Stimulated activated CD8-positive, alpha-beta memory T cell treated with anti-CD3 and anti-CD28 coated beads, Interleukin-15, amount 100 ng/mL, for 48 hours (primary cell): ENCODE measurements at regions not wholly inside any gene's neighbourhood (a gene's known extent, or its start where the extent isn't known, plus 50 kb on each side); places are given as distances from the start of the nearest gene placed in this dataset.

Experiments used
- DNase-seq, 2 donors: peaks; one replicate each; pipeline ENCODE4 v3.0.0-alpha.2; 2020; ENCODE audit warnings: low read depth in 2 of 2

GRCh38 chr2:5479265-5479928 is 212.8 kb upstream of the SOX11 start:
- DNase-seq: no peak

- no peak for DNase-seq
These were observed 209.3 kb upstream of the SOX11 start for GRCh38 chr2:5482929-5483331.

GRCh38 chr2:5484868-5485267 is 207.3 kb upstream of the SOX11 start:
- DNase-seq: no peak

- no peak for DNase-seq
These were observed 200.7 kb upstream of the SOX11 start for GRCh38 chr2:5491523-5491922.

- DNase-seq: no peak
These were observed 198.9 kb upstream of the SOX11 start for GRCh38 chr2:5493256-5493655.

GRCh38 chr2:5494212-5494611 is 198.0 kb upstream of the SOX11 start:
- no peak for DNase-seq

- DNase-seq: no peak
These were observed 196.6 kb upstream of the SOX11 start for GRCh38 chr2:5495586-5495985.

- DNase-seq: no peak
These were observed 194.3 kb upstream of the SOX11 start for GRCh38 chr2:5497874-5498273.

GRCh38 chr2:5501807-5502206 is 190.4 kb upstream of the SOX11 start:
- DNase-seq: no peak

GRCh38 chr2:5502385-5502784 is 189.8 kb upstream of the SOX11 start:
- DNase-seq: no peak

- no peak for DNase-seq
These were observed 187.4 kb upstream of the SOX11 start for GRCh38 chr2:5504756-5505155.

GRCh38 chr2:5507367-5507766 is 184.8 kb upstream of the SOX11 start:
- DNase-seq: no peak

GRCh38 chr2:5509362-5509761 is 182.8 kb upstream of the SOX11 start:
- no peak for DNase-seq

GRCh38 chr2:5510082-5510481 is 182.1 kb upstream of the SOX11 start:
- no peak for DNase-seq

GRCh38 chr2:5515693-5516092 is 176.5 kb upstream of the SOX11 start:
- DNase-seq: no peak

GRCh38 chr2:5519286-5519685 is 172.9 kb upstream of the SOX11 start:
- no peak for DNase-seq

GRCh38 chr2:5520463-5520972 is 171.7 kb upstream of the SOX11 start:
- DNase-seq: no peak

- DNase-seq: no peak
These were observed 170.7 kb upstream of the SOX11 start for GRCh38 chr2:5521461-5521860.

GRCh38 chr2:5524551-5524950 is 167.6 kb upstream of the SOX11 start:
- no peak for DNase-seq

- DNase-seq: no peak
These were observed 163.5 kb upstream of the SOX11 start for GRCh38 chr2:5528706-5529105.

GRCh38 chr2:5530011-5530696 is 162.0 kb upstream of the SOX11 start:
- DNase-seq: no peak

GRCh38 chr2:5535301-5535700 is 156.9 kb upstream of the SOX11 start:
- no peak for DNase-seq

GRCh38 chr2:5537180-5537688 is 154.9 kb upstream of the SOX11 start:
- no peak for DNase-seq
